ENCODE measurements at regions not wholly inside any gene's neighbourhood (a gene's known extent, or its start where the extent isn't known, plus 50 kb on each side); places are given as distances from the start of the nearest gene placed in this dataset.

GRCh38 chr21:36544545-36544944 lies 64.6 kb upstream of the CLDN14 start:
- TF ChIP-seq CTCF (IDR thresholded peaks at IDR 0.05) (no peak), POLR2A (IDR thresholded peaks at IDR 0.05) (no peak)
